ENCODE measurements at regions not wholly inside any gene's neighbourhood (a gene's known extent, or its start where the extent isn't known, plus 50 kb on each side); places are given as distances from the start of the nearest gene placed in this dataset.
"Not testable (repeated sequence)": the region's sequence is repeated elsewhere in the genome, so short reads cannot be mapped to it uniquely, and the experiment has no call there.

DNA sequence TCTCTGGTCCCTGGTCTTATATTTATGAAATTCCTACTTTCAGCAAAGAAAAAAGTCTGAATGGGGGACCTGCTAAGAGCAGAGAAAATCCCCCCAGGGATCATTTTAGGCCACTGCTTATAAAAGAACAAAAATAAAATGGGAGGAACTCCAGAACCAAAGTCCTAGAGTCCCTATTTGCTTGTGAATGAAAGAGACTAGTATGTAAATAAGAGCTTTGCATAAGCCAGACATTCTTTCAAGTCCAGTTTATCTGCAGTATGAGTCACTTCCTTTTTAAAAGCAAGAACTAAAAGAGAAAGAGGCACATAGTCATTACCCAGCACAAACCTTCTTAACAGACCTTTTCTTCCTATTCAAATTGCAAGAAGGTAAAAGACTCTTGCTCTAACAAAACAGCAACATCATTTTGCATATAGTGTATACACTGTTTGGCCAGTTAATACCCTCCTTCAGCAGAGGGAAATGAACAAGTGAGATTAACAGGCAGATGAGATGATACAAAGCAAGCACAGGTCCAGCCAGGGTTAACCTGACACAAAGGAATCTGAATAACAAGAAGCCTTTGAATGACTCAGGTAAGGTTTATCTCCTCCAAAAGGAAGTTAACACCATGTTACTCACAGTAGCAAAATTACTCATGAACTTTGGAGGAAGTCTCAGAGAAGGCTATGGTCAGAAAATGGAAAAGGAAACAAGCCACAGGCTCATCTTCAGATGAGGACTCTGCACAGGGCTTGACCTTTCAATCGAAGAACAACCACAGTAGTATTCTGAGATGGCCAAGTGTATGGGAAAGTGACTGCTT, 87.3 kb downstream of the PHLDA1 start:
- DNase-seq (ENCODE audit: low spot score) = peak; percentile 90

DNA sequence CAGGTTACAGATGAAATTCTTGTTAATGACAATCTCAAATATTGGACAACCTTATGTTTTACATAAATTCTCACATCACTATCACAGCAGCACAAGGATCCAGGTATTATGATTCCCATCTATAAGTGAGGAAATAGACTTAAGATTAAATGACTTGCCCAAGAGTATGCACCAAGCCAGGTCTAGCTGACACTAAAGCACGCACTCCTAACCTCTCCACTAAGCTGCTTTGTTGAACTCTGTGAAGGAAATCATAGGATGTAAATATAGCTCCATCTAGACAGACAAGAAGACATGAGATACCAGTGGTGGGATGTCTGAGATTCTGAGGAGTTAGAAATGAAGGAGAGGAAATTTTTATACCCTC, 87.9 kb downstream of the PHLDA1 start:
- DNase-seq (ENCODE audit: low spot score) = peak; percentile 27

DNA sequence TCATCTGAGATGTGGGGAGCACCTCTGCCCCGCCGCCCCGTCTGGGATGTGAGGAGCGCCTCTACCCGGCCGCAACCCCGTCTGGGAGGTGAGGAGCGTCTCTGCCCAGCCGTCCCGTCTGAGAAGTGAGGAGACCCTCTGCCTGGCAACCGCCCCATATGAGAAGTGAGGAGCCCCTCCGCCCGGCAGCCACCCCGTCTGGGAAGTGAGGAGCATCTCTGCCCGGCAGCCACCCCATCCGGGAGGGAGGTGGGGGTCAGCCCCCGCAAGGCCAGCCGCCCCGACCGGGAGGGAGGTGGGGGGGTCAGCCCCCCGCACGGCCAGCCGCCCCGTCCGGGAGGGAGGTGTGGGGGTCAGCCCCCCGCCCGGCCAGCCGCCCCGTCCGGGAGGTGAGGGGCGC, 89.9 kb downstream of the PHLDA1 start:
- DNase-seq (ENCODE audit: low spot score) = not testable (repeated sequence)

DNA sequence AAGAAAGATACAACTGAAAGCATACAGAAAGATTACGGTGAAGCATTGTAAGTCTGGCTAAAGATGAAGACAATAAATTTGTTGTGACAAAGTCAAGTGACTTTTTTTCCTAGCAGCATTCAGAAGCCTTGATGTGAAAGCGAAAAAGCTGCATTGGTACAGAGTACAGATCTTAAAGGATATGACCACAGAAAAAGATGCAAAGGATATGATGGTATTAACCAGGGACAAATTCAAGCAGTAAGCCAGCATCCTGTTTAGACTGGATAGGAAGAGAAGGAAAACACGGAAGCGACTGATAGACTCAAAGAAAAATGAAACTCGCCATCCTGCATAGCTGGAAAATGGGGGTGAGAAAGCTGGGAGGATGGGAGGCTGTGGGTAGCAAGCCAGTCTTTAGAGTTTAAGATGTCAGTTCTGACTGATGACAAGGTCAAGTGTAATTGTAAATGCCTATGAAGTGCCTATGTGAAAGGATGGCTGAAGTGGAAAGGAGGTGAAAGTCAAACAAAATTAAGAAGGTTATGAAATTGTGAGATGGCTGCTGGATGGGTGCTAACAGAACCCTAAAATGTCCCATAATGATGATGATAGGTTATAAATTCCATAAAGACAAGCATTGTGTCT, 92.4 kb downstream of the PHLDA1 start:
- DNase-seq (ENCODE audit: low spot score) = no peak

DNA sequence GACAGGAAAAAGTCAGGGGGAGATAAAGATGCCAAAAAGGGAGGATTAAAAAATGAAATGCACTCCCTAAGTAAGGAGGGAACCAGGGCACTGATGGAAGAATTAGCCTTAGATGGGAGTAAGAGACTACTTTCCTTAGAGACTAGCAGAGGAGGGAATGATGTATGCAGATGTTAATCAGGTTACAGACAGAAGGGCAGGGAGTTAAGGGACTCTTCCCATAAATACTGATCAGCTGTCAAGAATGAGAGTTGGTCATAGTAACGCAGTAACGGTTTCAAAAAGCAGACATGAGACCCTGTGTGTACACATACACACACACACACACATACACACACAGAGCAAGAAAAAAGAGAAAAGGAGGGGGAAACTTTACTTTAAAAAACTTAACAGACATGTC, 93.4 kb downstream of the PHLDA1 start:
- no peak for DNase-seq (ENCODE audit: low spot score)

DNA sequence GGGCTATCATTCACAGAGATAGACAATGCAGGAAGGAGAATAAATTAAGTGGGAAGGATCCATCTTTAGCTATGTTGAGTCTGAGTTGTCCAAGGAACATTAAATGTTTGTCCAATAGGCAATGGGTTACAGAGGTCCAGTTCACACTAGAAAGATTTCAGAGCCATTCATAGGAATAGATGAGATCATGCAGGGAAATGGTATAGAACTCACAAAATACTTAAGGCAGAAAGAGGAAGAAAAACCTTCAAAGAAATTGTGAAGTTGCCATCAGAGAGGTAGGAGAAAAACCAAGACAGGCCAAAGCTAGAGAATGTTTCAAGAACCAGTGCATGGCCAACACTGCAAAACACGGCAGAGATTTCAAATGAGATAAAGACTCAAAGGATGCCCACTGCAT, 94.1 kb downstream of the PHLDA1 start:
- no peak for DNase-seq (ENCODE audit: low spot score)

DNA sequence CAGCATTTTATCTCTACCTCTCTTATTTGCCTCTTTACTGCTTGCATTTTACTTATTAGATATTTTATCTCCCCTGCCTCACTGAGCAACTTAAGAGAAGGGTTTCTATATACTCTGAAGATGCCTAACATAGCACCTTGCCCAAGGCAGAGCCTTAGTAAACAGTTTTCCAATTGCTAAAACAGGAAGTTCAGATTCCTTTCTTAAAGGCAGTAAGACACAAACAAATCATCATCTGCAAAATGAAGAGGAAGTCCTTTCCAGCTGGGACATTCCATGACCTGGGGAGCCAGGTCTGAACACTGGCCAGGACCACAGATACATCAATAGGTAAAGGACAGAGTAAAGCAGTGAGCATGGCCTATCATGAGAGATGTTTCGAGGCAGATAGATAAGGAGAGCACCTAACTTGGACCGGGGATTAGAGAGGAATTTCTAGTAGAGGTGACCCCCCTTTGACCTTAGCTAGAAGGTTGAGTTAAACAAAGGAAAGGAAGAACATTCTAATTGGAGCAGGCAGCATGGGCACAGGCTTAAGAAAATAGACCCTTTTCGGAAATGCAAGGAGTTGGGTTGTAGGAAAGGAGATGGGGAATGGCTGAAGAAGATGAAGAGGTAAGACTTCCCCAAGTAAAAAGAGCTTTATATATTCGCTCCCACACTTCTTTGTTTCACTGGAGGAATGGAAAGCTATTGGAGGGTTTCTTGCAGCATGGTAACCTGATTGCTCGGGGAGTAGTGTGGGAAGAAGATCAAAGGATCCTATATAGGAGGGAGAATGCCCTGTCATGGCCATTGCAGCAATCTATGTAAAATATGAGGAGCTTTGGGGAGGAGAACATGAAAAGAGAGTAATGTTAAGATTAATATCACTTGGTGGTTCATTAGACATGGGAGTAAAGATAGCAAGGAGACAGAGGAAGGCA, 94.8 kb downstream of the PHLDA1 start:
- DNase-seq (ENCODE audit: low spot score) = no peak

DNA sequence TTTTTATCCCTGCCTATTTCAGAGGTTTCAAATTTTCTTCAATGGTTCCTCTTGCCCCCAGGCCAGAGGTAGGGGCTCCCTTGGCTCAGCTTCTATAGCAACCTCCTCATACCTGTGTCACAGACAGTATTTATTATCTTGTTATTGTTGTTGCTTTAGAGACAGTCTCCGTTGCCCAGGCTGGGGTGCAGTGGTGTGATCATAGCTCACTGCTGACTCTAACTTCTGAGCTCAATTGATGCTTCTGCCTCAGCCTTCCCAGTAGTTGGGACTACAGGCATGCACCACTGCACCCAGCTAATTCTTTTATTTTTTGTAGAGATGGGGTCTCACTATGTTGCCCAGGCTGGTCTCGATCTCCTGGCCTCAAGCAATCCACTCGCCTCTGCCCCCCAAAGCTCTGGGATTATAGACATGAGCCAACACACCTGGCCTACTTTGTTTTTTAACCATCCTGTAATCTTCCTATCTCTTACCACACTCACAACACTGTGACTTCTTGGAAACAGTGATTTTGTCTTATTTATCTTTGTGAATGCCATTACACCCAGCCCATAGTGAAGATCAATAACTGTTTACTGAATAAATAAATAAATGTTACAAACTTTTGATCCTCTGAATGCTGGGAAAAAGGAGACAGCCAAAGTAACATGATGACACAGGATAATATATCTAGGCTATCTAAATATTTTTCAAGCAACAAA, 95.9 kb downstream of the PHLDA1 start:
- DNase-seq (ENCODE audit: low spot score) = no peak

DNA sequence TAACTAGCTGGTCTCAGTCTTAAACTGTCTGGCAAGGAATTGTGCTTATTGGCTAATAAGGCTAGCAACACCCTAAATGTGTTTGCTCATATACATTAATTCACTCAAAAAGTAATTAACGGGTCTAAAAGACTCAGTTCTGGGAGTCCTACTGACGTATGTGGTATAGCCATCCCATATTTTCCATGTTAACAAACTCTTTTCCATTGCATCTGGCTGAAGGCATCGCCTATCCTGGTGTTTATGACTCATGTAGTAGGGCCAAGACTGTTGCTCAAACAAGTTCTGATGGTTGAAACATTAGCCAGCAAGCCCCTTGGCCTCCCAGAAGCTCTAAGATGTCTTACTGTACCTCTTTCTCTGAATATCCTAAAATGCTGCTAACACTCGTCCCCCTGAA, 98.5 kb downstream of the PHLDA1 start:
- no peak for DNase-seq (ENCODE audit: low spot score)

DNA sequence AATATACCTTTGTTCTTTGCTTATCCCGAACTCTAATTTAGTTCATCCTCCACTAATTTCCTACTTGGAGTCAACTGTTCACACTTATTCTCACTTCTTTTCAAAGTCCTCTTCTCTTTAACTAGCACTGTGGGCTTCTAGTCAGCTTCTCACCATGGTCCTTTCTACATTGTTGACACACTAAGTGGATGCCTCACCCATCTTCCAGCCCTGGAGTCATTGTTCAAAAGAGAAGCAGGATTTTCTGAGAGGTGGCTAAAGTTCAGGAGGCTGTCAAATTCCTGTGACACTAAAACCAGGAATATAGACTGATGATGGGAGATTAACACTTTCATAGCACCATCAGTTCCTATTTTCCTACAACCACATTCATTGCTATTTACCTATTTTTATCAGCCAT, 99.3 kb downstream of the PHLDA1 start:
- DNase-seq (ENCODE audit: low spot score) = no peak

DNA sequence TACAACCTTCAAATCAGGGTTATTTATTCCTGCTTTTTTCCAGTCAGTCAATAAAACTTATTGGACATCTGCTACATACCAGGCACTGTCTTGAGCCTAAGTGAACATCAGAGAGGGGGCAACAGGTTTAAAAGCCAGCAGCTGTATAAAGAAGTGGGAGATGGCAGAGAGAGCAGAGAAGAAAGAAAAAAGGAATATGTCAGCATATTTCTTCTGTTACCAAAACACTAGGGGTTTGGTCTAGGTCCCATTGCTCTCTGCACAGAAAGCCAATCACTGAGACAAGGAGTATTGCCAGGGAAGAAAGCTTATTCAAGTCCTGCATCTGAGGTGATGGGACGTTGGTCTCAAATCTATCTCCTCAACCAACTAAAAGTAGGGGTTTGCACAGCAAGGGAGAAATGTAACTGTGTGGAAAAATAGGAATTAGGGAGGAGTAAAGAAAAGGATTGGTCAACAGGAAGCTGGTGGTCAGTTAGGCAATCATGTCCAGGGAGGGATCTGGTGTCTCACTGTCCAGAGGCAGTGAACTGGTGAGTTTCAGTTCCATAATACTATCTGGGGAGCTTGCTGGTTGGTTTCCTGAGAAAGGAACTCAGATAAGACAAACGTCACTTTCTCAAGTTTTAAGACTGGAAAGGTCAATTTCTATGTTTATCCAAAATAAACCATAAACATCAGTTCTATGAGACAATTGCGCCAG, 107.5 kb downstream of the PHLDA1 start:
- DNase-seq (ENCODE audit: low spot score) = no peak

DNA sequence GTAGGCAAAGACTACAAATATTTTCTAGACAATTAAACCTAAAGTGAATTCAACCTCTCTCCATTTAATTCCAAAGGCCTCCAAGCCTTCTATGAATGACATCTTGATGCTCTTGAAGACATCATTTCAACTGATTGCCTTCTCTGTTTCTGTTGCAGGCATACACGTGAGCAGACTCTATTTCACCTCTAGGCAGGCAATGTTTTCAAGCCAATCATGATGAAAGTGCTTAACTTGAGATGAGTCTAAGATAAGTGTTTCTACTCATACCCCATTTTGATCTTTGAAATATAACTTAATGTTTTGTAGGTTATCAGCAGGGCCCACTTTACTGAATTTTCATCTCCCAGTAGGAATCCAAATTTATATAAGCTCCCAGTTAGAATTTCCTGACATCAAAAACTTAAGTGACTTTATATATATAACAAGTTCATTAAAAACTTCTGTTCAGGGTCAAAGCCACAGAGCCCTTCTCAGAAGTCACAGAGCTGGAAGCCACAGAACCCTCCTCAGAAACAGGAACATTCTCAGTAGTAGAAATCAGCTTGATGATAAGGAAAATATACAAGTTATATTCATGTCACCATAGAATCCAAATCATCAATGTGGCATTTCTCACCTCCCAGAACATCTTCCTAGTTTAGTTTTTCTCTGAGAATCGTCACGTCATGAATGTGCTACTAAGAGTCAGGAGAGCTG, 108.5 kb downstream of the PHLDA1 start:
- DNase-seq (ENCODE audit: low spot score) = no peak

DNA sequence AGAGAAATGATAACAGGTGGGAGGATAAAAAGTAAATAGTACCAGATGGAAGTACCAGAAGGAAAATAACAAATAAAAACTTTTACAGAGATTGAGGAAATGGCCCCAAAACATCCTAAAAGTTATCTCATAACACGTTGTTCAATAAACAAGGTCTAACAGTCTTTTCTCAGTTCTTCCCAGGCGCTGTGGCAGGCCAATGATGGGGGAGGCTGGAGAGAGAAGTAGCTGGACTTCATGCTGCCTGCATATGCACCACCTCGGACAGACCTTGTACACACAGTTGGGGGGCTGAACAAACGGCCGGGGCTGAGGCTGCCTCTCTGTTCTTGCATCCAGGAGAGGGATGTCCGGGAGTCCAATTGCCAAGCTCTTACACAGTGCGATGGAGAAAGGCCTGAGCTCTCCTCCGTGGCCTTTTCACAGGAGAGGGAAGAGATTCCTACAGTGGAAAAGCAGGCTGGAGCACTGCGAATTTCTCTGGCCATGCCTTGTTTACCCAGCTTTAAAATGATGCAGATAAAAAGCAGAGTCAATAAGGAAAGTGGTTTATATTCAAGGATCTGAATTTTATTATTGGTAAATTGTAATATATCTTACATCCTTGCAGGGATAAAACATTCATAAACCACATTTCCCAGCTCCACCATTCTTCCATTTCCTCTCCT, 109.8 kb downstream of the PHLDA1 start:
- no peak for DNase-seq (ENCODE audit: low spot score)

DNA sequence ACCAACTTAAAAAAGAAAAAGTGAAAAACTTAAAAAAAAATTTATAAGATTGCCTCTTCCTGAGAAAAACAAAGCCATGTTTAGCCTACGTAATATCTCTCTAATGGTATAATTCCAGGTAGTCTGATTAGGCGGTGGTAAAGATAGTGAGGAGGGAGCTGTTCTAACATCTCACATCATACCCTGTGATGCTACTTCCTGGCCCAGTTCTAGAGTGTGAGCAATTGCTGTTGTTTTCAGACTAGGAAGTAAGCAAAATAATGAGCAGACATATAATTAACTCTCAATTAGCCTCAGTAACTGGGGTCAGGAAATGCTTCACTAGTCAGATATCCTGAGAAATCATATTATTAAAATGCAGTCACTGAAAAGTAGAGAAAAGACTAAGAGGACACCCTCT, 113.9 kb downstream of the PHLDA1 start:
- no peak for DNase-seq (ENCODE audit: low spot score)

DNA sequence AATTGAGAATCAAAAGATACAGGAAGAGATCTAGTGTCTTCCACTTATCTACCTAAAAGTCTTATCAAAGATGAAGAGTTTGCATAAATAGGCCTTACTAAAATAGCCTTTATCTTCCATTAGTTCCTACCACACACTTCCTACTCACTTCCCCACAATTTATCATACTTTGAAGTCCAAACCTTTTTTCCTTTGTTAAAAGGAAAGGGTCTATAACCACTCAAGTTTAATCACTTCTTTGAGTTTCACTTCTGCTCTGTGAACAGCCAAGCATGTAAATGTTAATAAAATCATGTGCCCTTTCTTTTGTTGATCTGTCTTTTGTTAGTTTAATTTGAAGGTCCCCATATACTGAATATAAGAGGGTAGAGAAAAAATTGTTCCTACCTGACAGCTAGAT, 114.5 kb downstream of the PHLDA1 start:
- no peak for DNase-seq (ENCODE audit: low spot score)

DNA sequence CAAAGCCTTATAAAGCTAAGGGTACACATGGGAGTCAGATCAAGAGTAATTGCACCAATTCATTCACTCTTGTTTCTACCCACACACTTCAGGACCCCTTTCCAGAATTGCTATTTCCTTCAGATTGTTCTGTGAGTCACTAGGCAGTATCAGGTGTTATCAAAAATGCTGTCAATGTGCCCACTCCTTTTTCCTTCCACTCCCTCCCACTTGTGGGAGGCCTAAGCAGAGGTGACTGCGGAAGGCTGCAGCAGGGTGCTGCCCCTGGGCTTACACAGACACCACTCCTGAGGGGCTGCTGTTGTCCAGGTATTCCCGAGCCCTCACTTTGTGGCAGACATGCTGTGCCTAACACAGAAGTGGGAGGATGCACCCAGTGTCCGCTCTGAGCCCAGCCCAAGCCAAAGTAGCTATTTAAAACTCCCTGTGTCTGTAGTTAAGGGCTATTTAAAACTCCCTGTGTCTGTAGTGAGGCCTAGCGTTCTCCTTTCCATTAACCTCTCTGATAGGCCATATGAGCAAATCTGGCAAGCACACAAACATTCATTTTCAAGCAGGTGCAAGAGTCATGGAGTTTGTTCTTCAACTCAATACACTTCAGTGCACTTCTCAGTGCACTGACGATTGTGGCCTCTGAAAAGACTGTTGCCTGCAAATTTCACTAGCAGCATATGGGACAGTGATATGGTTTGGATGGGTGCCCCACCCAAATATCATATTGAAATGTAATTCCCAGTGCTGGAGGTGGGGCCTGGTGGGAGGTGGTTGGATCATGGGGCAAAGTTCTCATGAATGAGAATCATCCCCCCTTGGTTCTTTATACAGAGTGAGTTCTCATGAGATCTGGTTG, 117.8 kb downstream of the PHLDA1 start:
- no peak for DNase-seq (ENCODE audit: low spot score)

DNA sequence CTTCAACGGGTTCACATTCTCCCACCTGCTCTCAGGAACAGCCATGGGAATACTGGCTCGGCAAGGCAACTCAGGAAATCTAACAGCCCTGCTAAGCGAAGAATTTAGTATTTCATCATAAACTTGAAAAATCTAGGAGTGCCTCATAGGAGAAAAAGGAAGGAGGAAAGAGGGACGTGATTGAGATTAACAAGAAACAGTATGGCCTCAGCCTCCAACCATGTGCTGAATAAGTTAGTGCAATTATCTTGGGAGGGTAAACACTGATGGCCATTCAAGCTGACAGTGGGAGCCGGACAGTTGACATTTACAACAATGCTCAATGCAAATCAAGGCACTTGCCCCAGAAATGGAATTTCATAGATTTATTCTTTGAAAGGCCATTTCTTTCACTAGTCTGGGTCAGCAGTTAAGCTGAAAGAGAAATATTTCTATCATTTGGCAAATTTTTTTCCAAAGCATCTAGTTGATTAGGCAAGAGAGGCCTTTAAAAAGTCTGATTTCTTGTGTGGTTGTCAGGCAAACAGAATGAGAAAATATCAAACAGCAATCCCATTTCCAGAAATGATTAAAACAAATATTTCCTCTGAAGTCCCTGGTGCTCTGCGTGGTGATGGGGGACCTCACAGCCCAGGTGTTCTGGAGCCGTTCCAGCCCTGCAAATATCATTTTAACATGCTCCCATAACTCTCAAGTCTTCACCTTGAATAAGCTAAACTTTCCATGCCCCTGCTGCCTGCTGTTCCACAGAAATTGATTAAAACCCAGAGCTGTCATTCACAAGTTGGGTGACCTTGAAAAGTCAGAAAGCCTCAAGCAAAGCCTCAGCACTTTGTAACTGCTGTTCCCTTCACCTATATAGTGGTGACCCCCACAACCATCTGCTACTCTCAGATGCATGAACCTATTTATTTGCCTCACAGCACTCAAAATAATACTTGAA, 121.6 kb downstream of the PHLDA1 start:
- no peak for DNase-seq (ENCODE audit: low spot score)

DNA sequence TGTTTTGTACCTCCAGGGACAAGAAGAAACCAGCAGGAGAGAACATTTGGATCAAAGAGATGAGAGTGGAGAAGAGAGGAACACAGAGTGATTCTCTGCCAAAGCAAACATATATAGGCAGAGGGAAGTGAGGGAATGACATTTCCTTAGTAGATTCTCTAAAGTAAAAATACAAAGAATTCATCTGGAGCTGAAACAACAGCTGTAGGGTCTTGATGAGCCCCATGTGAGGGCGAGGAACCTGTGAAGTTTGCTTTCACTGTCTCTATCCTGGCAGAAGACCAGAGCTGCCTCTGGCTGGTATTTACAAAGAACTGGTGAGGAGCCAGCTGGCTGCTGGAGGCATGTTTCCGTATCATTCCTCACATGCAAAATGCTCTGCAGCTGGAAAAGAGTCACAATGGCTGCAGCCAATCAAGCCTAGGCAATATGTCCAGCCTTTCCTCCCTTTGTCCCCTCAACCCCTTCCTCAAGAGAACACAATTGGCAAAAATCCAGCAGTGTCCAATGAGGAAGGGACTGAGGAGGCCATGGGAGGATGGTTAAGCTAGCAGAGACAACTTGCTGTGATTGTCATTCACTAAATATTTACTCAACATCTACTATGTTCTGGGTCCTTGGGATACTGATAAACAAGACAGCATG, 122.5 kb downstream of the PHLDA1 start:
- DNase-seq (ENCODE audit: low spot score) = peak; percentile 21

Measured in A172 (cell line).